ENCODE measurements at regions not wholly inside any gene's neighbourhood (a gene's known extent, or its start where the extent isn't known, plus 50 kb on each side); places are given as distances from the start of the nearest gene placed in this dataset.

DNA sequence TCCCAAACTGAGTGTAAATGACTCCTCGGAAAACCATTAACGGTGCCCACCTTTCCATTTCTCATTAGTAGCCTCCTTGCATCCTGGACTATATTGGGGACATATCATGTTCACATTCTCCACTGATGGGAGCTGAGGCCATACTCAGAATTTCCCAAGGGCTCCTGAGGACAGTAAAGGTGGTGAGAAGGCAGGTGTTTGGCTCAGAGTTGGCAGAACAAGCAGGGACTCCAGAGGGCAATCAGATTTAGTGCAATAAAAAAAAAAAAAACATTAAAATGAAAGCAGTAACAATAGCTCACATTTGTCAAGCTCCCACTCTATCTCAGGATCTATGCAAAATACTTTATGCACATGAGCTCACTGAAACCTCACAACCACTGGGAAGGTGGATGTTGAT, 401.4 kb downstream of the MAFB start:
- no peaks in the 10 kb centered on the region for H3K9me3 ChIP-seq
- ATAC-seq, result no peak
- no peak overlapping the region for H3K27ac ChIP-seq
- no peaks in the 10 kb centered on the region for H3K27me3 ChIP-seq
- 82 to 92% methylated on average over 2 of the region's 2 CpGs for WGBS, 2 donors (ENCODE audit: low coverage in 1 of 2)
- H3K4me1 ChIP-seq, result peaks cover 0 to 17% (median 7%) of the 10 kb centered on the region in 3 donors
- no peak overlapping the region for H3K4me3 ChIP-seq
- no peaks in the 10 kb centered on the region for H3K36me3 ChIP-seq
- TF ChIP-seq POLR2AphosphoS5 (IDR thresholded peaks at IDR 0.05) (no peak), EP300 (IDR thresholded peaks at IDR 0.05) (no peak), CTCF (IDR thresholded peaks at IDR 0.05) (no peak), POLR2A (IDR thresholded peaks at IDR 0.05) (no peak)

GRCh38 chr20:40286975-40287531, 402.0 kb downstream of the MAFB start:
- H3K36me3 ChIP-seq, result no peaks in the 10 kb centered on the region
- peak; percentile 8 for TF ChIP-seq POLR2AphosphoS5 (IDR thresholded peaks at IDR 0.05)
- TF ChIP-seq CTCF (IDR thresholded peaks at IDR 0.05), result no peak
- H3K27ac ChIP-seq, result peak overlapping the region in 3 of 4 donors; percentile 34 to 45 (median 43)
- H3K4me3 ChIP-seq, result no peak overlapping the region
- no peak for ATAC-seq
- peaks cover 0 to 16% (median 7%) of the 10 kb centered on the region in 3 donors for H3K4me1 ChIP-seq
- WGBS, 2 donors (ENCODE audit: low coverage in 1 of 2), result 82% methylated on average over 4 of the region's 10 CpGs; no CpG with 5 or more reads in 1 of the 2 donors
- no peaks in the 10 kb centered on the region for H3K9me3 ChIP-seq
- H3K27me3 ChIP-seq, result no peaks in the 10 kb centered on the region

- Histone ChIP-seq H3K27me3 (no peaks in the 10 kb centered on the region), H3K36me3 (no peaks in the 10 kb centered on the region), H3K4me1 (peaks cover 0 to 16% (median 7%) of the 10 kb centered on the region in 3 donors), H3K9me3 (no peaks in the 10 kb centered on the region), H3K4me3 (no peak overlapping the region), H3K27ac (no peak overlapping the region)
- ATAC-seq, result no peak
- WGBS, 2 donors (ENCODE audit: low coverage in 1 of 2), result no CpG with 5 or more reads among the region's 2 CpGs
- TF ChIP-seq POLR2AphosphoS5 (IDR thresholded peaks at IDR 0.05) (no peak), CTCF (IDR thresholded peaks at IDR 0.05) (no peak), EP300 (IDR thresholded peaks at IDR 0.05) (no peak), POLR2A (IDR thresholded peaks at IDR 0.05) (no peak)
Measured at GRCh38 chr20:40284611-40285010, 404.4 kb downstream of the MAFB start.

- no peaks in the 10 kb centered on the region for H3K36me3 ChIP-seq
- TF ChIP-seq CTCF (IDR thresholded peaks at IDR 0.05) (no peak), POLR2A (IDR thresholded peaks at IDR 0.05) (no peak), POLR2AphosphoS5 (IDR thresholded peaks at IDR 0.05) (no peak), EP300 (IDR thresholded peaks at IDR 0.05) (no peak)
- no peak overlapping the region for H3K4me3 ChIP-seq
- 100% methylated on average over 1 of the region's 1 CpG; no CpG with 5 or more reads in 1 of the 2 donors for WGBS, 2 donors (ENCODE audit: low coverage in 1 of 2)
- H3K4me1 ChIP-seq, result peaks cover 0 to 22% (median 7%) of the 10 kb centered on the region in 3 donors
- ATAC-seq, result no peak
- no peak overlapping the region for H3K27ac ChIP-seq
- H3K9me3 ChIP-seq, result no peaks in the 10 kb centered on the region
- H3K27me3 ChIP-seq, result no peaks in the 10 kb centered on the region
Measured at GRCh38 chr20:40283689-40284088, 405.3 kb downstream of the MAFB start.

- no peak for TF ChIP-seq CTCF (IDR thresholded peaks at IDR 0.05)
- TF ChIP-seq POLR2A (IDR thresholded peaks at IDR 0.05), result no peak
- TF ChIP-seq POLR2AphosphoS5 (IDR thresholded peaks at IDR 0.05), result no peak
- no peak for TF ChIP-seq EP300 (IDR thresholded peaks at IDR 0.05)
- WGBS, 2 donors (ENCODE audit: low coverage in 1 of 2), result 59 to 77% methylated on average over 2 of the region's 2 CpGs
- no peak for ATAC-seq
Measured at GRCh38 chr20:40282941-40283340, 406.1 kb downstream of the MAFB start.

More at GRCh38 chr20:40282941-40283340, 406.1 kb downstream of the MAFB start:
- H3K4me3 ChIP-seq, result no peak overlapping the region
- H3K27me3 ChIP-seq, result no peaks in the 10 kb centered on the region
- no peak overlapping the region for H3K27ac ChIP-seq
- H3K9me3 ChIP-seq, result no peaks in the 10 kb centered on the region
- peaks cover 0 to 23% (median 7%) of the 10 kb centered on the region in 3 donors for H3K4me1 ChIP-seq
- H3K36me3 ChIP-seq, result no peaks in the 10 kb centered on the region
